ENCODE measurements at regions not wholly inside any gene's neighbourhood (a gene's known extent, or its start where the extent isn't known, plus 50 kb on each side); places are given as distances from the start of the nearest gene placed in this dataset.

- no peak for TF ChIP-seq ZSCAN18 (tag by site-specific recombination; IDR thresholded peaks at IDR 0.05)
- no peak for TF ChIP-seq ZBTB11 (tag by site-specific recombination; conservative IDR thresholded peaks at IDR 0.05; ENCODE audit: low read depth)
- TF ChIP-seq ZNF791 (tag by site-specific recombination; IDR thresholded peaks at IDR 0.05): no peak
- no peak for TF ChIP-seq ZNF423 (tag by site-specific recombination; IDR thresholded peaks at IDR 0.05)
- TF ChIP-seq SCRT1 (tag by site-specific recombination; IDR thresholded peaks at IDR 0.05; ENCODE audit: borderline replicate concordance): no peak
- TF ChIP-seq RBAK (tag by site-specific recombination; IDR thresholded peaks at IDR 0.05): no peak
Observed at GRCh38 chr2:151138507-151138906, 123.2 kb downstream of the RBM43 start (continued).

GRCh38 chr2:151137526-151137925 is 124.1 kb downstream of the RBM43 start:
- H3K9me3 ChIP-seq (ENCODE audit: control insufficient read depth, insufficient read depth, low read depth, low read length): no peaks in the 10 kb centered on the region
- no peaks in the 10 kb centered on the region for H3K36me3 ChIP-seq (ENCODE audit: control insufficient read depth in 2 of 2, insufficient read depth in 1 of 2, low read length in 2 of 2)
- H3K4me3 ChIP-seq (ENCODE audit: low read depth, low read length): no peak overlapping the region
- H3K27ac ChIP-seq (ENCODE audit: extremely low read depth, low read depth, low read length): no peak overlapping the region
- POLR2A ChIA-PET: no interaction called here
- TF ChIP-seq ZNF266 (tag by site-specific recombination; IDR thresholded peaks at IDR 0.05; ENCODE audit: low read depth) (no peak), PBX3 (CRISPR knock-in tag; IDR thresholded peaks at IDR 0.05) (no peak), SALL2 (tag by site-specific recombination; IDR thresholded peaks at IDR 0.05; ENCODE audit: borderline replicate concordance) (no peak), ZNF664 (tag by site-specific recombination; IDR thresholded peaks at IDR 0.05) (no peak), ZNF404 (tag by site-specific recombination; IDR thresholded peaks at IDR 0.05) (no peak), ZNF146 (tag by site-specific recombination; IDR thresholded peaks at IDR 0.05) (no peak), ZNF513 (tag by site-specific recombination; IDR thresholded peaks at IDR 0.05) (no peak), CTCF (tag by site-specific recombination; IDR thresholded peaks at IDR 0.05) (no peak), RBAK (tag by site-specific recombination; IDR thresholded peaks at IDR 0.05) (no peak), TRIM28 (IDR thresholded peaks at IDR 0.05; ENCODE audit: borderline replicate concordance, low read length) (no peak), ZSCAN18 (tag by site-specific recombination; IDR thresholded peaks at IDR 0.05) (no peak), KLF8 (tag by site-specific recombination; IDR thresholded peaks at IDR 0.05) (no peak), ZSCAN30 (tag by site-specific recombination; IDR thresholded peaks at IDR 0.05) (no peak), SCRT2 (tag by site-specific recombination; IDR thresholded peaks at IDR 0.05) (no peak), ZNF114 (tag by site-specific recombination; IDR thresholded peaks at IDR 0.05) (no peak), ZNF16 (tag by site-specific recombination; IDR thresholded peaks at IDR 0.05; ENCODE audit: low read depth) (no peak)
- CTCF ChIA-PET: interaction anchor here (0.6 to 0.7 kb wide), 2 partner anchors 270 to 613 kb away, joined by 3 read pairs; no protein-coding TSS in a partner anchor
- H3K4me1 ChIP-seq (ENCODE audit: control insufficient read depth, insufficient read depth, low read length): no peaks in the 10 kb centered on the region

Measured in HEK293 (cell line).